OCI-M2 (cell line): ENCODE measurements at regions not wholly inside any gene's neighbourhood (a gene's known extent, or its start where the extent isn't known, plus 50 kb on each side); places are given as distances from the start of the nearest gene placed in this dataset.
"Not testable (repeated sequence)": the region's sequence is repeated elsewhere in the genome, so short reads cannot be mapped to it uniquely, and the experiment has no call there.

ENCODE experiments used
- DNase-seq: peaks from one replicate; lab custom pipeline; 2025; ENCODE audit not compliant: unreplicated experiment; lab: John Stamatoyannopoulos, UW

- DNase-seq, result no peak
Measured at GRCh38 chr3:72628065-72628464, 220.2 kb downstream of the SHQ1 start.

DNA sequence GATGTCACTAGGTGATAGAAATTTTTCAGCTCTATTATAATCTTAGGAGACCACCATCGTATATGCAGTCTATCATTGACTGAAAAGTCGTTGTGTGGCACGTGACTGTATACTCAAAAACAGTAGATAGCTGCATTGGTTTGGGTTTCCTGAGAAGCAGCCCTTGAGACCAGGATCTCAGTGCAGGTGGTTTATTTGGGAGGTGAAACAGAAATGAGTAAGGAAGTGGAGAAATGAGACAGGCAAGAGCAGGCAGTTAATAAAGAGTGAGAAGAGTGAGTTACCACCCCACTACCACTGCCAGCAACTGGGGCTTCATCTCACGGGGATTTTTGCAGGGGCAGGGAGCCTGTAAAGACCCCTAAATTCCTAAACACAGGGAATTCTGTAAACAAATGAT, 221.0 kb downstream of the SHQ1 start:
- DNase-seq, result no peak

- DNase-seq, result no peak
Measured at GRCh38 chr3:72625602-72626337, 222.5 kb downstream of the SHQ1 start.

DNA sequence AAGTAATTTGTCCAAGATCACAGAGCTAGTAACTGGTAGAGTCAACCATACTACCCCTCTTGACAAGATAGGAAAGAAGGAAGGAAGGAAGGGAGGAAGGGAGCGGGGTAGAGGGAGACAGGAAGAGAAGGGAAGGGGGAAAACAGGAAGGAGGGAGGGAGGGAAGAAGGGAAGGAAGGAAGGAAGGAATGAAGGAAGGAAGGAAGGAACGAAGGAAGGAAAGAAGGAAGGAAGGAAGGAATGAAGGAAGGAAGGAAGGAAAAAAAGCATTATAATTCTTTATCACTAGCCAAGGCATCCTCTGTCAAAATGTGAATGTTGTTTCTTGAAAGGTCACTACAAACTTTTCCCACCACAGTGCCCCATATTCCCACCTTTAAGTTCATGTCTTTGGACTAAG, 223.6 kb downstream of the SHQ1 start:
- DNase-seq, result no peak

DNA sequence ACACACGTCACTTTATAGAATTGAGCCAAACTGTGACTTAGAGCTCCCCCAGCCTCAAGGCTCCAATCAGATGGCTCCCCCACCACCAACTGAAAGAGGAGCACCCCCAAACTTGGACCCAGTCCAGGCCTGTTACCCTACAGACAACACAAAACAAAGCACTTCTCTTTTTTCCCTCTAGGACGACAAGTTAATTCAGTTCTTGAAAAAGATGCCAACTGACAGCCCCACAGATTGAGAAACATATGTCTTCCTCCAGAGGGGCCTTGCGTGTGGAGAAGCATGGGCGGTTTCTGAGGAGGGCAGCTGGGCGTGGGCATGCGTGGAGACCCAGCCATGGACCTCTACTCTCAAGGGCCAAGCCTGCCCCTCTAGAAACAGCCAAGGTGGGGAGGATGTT, 229.5 kb downstream of the SHQ1 start:
- no peak for DNase-seq

GRCh38 chr3:72617424-72618024, 230.7 kb downstream of the SHQ1 start:
- no peak for DNase-seq

DNA sequence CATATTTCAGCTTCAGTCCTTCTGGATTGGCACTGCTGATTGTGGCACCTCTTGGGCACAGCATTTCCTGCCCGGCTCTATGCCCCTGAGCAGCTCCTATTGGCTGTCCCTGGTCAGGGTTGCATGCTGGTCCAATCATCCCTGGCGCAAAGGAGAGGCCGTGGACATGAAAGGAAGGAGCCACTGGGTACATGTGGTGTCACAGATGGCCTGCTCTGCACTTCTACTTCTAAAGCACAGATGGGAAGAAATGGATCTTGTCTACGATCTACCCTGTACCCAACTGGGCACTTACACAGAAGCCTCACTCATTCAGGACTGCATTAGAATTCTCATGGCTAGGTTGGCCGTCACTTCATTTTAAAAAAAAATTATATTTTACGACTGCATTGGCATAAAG, 232.5 kb downstream of the SHQ1 start:
- no peak for DNase-seq

GRCh38 chr3:72615182-72615581, 233.1 kb downstream of the SHQ1 start:
- DNase-seq, result no peak

- no peak for DNase-seq
Measured at GRCh38 chr3:72614394-72615074, 233.7 kb downstream of the SHQ1 start.

DNA sequence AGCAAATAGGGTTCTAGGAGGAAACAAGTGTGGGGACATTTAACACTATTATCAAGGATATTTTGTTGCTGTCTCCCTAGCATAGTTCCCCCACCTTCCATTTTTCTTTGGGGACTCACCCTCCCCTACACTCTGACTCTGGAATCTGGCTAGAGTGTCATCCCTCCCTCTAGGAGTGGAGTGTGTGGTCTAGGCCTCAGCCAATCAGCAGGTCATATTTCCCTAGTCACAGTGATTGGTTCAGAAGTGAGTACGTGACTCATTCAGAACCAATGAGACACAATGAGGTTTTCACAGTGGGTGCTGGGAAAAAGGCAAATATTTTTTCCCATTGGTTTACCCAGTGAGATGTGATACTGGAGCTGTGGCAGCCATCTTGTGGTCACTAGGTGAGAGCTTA, 234.4 kb downstream of the SHQ1 start:
- no peak for DNase-seq

DNA sequence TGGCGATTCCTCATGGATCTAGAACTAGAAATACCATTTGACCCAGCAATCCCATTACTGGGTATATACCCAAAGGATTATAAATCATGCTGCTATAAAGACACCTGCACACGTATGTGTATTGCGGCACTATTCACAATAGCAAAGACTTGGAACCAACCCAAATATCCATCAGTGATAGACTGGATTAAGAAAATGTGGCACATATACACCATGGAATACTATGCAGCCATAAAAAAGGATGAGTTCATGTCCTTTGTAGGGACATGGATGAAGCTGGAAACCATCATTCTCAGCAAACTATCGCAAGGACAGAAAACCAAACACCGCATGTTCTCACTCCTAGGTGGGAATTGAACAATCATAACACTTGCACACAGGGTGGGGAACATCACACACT, 239.1 kb downstream of the SHQ1 start:
- not testable (repeated sequence) for DNase-seq

DNA sequence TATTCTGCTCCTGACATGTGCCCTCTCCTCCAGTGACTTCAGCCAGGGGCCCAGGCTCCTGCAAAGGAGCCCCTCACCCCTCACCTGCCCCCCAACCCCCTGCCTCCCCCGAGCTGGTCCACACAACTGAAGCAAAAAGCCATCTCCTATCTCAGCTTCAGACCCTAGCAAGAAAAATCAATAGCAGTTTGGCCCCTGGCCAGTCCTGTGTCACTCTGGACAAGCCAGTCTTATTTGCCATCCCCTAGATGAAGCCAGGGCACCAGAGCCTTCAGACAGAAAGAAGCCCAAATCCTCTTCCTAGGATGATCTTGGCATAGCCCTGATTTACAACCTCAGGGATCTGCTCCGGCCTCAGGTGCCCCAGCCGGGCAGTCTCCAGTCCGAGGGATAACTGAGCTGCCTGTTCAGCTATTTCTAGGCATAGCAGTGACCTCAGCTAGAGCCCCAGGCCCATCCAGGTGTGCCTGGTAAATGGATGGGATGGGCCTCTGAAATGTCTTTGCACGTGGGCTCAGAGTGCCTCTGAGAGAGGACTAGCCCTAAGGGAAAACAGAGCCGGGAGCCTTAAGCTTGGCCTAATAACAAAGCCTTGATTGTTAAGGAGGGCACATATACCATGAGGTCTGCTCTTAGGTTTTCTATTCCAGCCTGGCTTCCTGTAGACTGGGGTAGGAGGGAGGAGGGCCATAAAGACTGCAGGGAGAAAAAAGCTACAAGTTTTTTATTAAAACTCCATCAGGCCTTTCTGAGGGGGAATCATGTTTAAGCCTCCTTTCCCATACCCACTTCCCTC, 242.0 kb downstream of the SHQ1 start:
- no peak for DNase-seq

DNA sequence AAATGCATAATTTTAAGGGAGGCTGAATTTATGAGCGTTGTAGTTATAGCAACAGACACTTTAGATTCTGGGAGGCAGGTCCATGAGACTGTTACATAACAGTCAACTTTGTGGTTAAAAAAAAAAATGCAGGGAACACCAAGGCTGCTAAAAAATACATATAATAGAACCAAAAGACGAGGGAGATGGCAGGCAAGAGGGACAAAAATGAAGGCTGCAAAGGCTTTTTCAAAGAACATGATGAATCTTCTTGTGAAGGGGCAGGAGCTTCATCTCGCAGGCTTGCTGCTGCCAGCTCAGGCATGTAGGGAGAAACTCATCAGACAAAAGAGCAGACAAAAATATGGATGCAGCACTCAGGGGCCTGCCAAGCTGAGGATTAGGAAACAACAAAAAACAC, 243.9 kb downstream of the SHQ1 start:
- DNase-seq, result no peak

DNA sequence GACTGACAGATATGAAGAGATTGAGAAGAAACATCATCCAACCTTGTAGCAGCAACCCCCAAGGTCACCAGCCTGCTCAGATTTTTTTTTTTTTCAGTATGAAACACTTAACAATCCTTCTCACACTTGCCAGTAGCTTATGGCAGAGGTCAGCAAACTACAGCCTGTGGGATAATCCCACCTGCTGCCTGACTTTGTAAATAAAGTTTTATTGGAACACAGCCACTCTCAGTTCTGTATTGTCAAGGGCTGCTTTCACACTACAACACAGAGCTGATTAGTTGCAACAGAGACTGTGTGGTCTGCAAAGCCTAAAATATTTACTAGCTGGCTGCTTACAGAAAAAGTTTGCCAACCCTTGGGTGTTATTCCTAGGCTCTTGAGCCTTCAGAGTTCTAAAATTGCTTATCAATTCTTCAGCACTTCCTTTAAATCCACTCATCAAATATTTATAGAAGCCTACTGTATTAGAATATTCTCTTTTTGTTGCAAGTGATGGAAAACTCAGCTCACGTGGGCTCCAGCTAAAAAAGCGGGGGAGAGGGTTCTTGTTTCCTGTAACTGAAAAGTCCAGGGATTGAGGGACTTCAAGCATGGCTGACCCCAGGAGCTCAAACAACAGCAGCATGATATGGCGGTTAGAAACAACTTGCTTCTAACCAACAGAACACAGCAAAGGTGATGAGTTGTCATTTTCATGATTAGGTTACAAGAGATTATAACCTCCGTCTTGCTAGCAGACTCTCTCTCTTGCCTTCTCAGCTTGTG, 246.1 kb downstream of the SHQ1 start:
- DNase-seq, result no peak

- no peak for DNase-seq
Measured at GRCh38 chr3:72601060-72601459, 247.2 kb downstream of the SHQ1 start.

DNA sequence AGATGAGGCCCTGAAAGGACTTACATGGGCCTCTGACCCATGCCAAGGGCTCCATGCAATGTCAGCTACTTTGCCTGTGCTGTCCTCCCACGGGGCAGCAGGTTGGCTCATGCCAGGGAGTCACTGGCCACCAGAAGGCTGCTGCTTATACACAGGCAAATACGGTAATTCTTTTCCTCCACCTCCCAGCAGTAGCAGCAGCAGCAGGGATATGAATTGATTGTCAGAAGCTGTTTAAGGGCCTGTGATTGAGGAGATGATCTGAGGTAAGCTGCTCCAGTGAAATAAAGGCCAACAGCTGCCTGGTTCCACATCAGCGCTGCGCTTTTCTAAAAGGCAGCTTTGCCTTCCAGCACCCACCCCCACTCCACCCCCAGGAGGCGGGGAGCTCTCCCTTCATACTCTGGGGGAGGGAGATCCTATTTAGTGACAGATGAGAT, 250.5 kb downstream of the SHQ1 start:
- DNase-seq, result no peak

GRCh38 chr3:72597043-72597442, 251.2 kb downstream of the SHQ1 start:
- no peak for DNase-seq

GRCh38 chr3:72595927-72596610, 252.2 kb downstream of the SHQ1 start:
- DNase-seq, result no peak

GRCh38 chr3:72595376-72595775, 252.9 kb downstream of the SHQ1 start:
- no peak for DNase-seq

DNA sequence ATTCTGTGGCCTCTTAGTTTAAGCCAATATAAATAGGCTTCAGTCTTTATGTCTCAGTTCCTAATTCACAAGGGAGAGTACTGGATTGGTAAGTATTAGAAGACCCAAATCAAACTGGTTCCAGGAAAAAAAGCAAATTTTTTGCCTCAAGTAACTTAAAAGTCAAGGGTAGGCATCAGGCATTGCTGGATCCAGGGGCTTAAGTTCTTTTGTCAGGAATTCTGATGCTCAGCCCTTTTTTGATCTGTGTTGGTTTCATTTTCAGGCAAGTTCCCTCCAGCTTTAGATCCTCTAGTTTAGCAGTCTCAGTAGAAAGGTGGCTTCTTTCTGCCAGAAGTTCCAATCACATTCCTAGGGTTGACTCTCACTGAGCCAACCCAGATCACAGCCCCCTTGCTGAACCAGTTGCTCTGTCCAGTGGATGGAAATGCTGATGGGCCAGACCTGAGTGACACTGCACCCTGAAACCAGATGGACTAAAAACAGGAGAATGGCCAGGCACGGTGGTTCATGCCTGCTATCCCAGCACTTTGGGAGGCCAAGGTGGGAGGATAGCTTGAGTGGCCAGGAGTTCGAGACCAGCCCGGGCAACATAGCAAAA, 253.5 kb downstream of the SHQ1 start:
- no peak for DNase-seq
